K562 (cell line): ENCODE measurements at regions not wholly inside any gene's neighbourhood (a gene's known extent, or its start where the extent isn't known, plus 50 kb on each side); places are given as distances from the start of the nearest gene placed in this dataset.

ENCODE experiments used
- ATAC-seq: fragments of 200-7000 bp; cut with Tn5 transposase; 3 replicates; pipeline ENCODE4 v1.9.1; 2020; ENCODE audit warnings: moderate library complexity
- BruUV-seq: library from RNA; stranded (reverse); fragments of 400-500 nt; replicated peaks from 2 replicates; lab custom pipeline; 2021; lab: Mats Ljungman, UMichigan
- CTCF ChIA-PET: fragments of 300-600 bp; formaldehyde crosslinking; extraction: SDS; loops from one replicate; lab custom pipeline; 2021; ENCODE audit warnings: low intra/inter-chr PET ratio; lab: Yijun Ruan, JAX
- POLR2A ChIA-PET: fragments of 300-600, 350-650 bp; sonication (Branson Sonifier 250); formaldehyde crosslinking; extraction: SDS; loops from one replicate; lab custom pipeline; 2021; ENCODE audit warnings: antibody characterized with exemption, inconsistent platforms; lab: Yijun Ruan, JAX
- DNase-seq, 4 experiments: peaks; one replicate each; pipeline versions ENCODE4 v3.0.0 to v3.0.0-alpha.2; 2011 to 2018; ENCODE audit warnings: low spot score in 3 of 4, mixed read lengths in 3 of 4; ENCODE audit errors: extremely low read depth in 1 of 4
- FAIRE-seq: peaks from 2 replicates; lab custom pipeline; 2011; peaks lifted over from hg19 to GRCh38; lab: Jason Lieb, UNC
- H2AFZ ChIP-seq: 2 replicates; pipeline ENCODE4 v1.6.0; 2011; ENCODE audit warnings: low read depth, low read length, control low read depth, inconsistent platforms
- H3K27ac ChIP-seq: fragments of 200-600 bp; 3 replicates; pipeline ENCODE4 v1.8.0; 2011; ENCODE audit warnings: low read depth, mild to moderate bottlenecking, control low read depth, inconsistent platforms, low read length, moderate library complexity, mixed read lengths; ENCODE audit errors: extremely low read depth
- H3K27me3 ChIP-seq, 2 experiments: fragments of 300-600 bp in 1 of 2; 2 replicates in 1 of 2; 3 replicates in 1 of 2; pipeline versions ENCODE4 v1.6.0 to v1.8.0; 2011; ENCODE audit warnings: inconsistent platforms in 2 of 2, low read length in 2 of 2, mild to moderate bottlenecking in 1 of 2, mixed read lengths in 1 of 2, moderate library complexity in 1 of 2; ENCODE audit not compliant: control insufficient read depth in 2 of 2, insufficient read depth in 2 of 2
- H3K36me3 ChIP-seq: fragments of 300-600 bp; 3 replicates; pipeline ENCODE4 v1.8.0; 2011; ENCODE audit warnings: mild to moderate bottlenecking, low read length, inconsistent platforms; ENCODE audit not compliant: control insufficient read depth, insufficient read depth
- H3K4me1 ChIP-seq, 2 experiments: fragments of 200-600 bp in 1 of 2; replicated peaks in 1 of 2; 2 replicates in 1 of 2; 3 replicates in 1 of 2; pipeline versions ENCODE4 v1.5.1 to v1.8.0; 2011; ENCODE audit warnings: inconsistent platforms in 2 of 2, low read length in 2 of 2, mild to moderate bottlenecking in 1 of 2, mixed read lengths in 1 of 2, moderate library complexity in 1 of 2; ENCODE audit not compliant: control insufficient read depth in 2 of 2, insufficient read depth in 2 of 2
- H3K4me2 ChIP-seq: 2 replicates; pipeline ENCODE4 v1.6.1; 2011; ENCODE audit warnings: low read length, control low read depth, inconsistent platforms, mixed read lengths; ENCODE audit not compliant: insufficient read depth
- H3K4me3 ChIP-seq: fragments of 200-600 bp; sonication (generic), shearing (Covaris generic); 2 replicates; pipeline ENCODE4 v1.5.1; 2016; ENCODE audit warnings: control low read depth, inconsistent platforms
- H3K79me2 ChIP-seq: fragments of 200-600 bp; 3 replicates; pipeline ENCODE4 v1.8.0; 2011; ENCODE audit warnings: low read length, inconsistent platforms; ENCODE audit not compliant: control insufficient read depth, insufficient read depth
- H3K9ac ChIP-seq, 2 experiments: 2 replicates each; pipeline versions ENCODE4 v1.6.0 to v1.6.1; 2011; ENCODE audit warnings: low read depth in 2 of 2, low read length in 2 of 2, control low read depth in 1 of 2, inconsistent platforms in 1 of 2, mild to moderate bottlenecking in 1 of 2, mixed read lengths in 1 of 2; ENCODE audit not compliant: insufficient read depth in 1 of 2
- H3K9me1 ChIP-seq: one replicate; pipeline ENCODE4 v1.6.0; 2011; ENCODE audit warnings: inconsistent platforms, mild to moderate bottlenecking, low read length, moderate library complexity; ENCODE audit not compliant: control insufficient read depth, insufficient read depth
- H3K9me3 ChIP-seq: replicated peaks from 2 replicates; pipeline ENCODE4 v1.5.1; 2011; ENCODE audit warnings: low read depth, low read length, inconsistent platforms; ENCODE audit not compliant: control insufficient read depth, insufficient read depth
- H4K20me1 ChIP-seq: replicated peaks from 2 replicates; pipeline ENCODE4 v1.6.1; 2011; ENCODE audit warnings: low read length, inconsistent platforms, mixed read lengths; ENCODE audit not compliant: control insufficient read depth, insufficient read depth
- CUX1 ChIP-seq: fragments of 200-800 bp; sonication (Bioruptor generic); IDR thresholded peaks from 2 replicates; pipeline ENCODE4 v1.6.1; 2016; ENCODE audit warnings: missing genetic modification characterization, missing compliant biosample characterization
- FUS ChIP-seq: fragments of 200-400 bp; formaldehyde crosslinking; optimal IDR thresholded peaks from 2 replicates; pipeline ENCODE3; 2017; ENCODE audit warnings: low read depth, low read length
- MIER1 ChIP-seq: fragments of 450-650 bp; IDR thresholded peaks from 2 replicates; pipeline ENCODE4 v1.6.1; 2016; ENCODE audit warnings: antibody characterized with exemption, mild to moderate bottlenecking, low read depth
- NEUROD1 ChIP-seq: fragments of 150-350 bp; IDR thresholded peaks from 2 replicates; pipeline ENCODE4 v1.6.1; 2014; ENCODE audit warnings: borderline replicate concordance, low read length, low read depth; ENCODE audit not compliant: partially characterized antibody
- NR1H2 ChIP-seq: sonication (generic); formaldehyde crosslinking; IDR thresholded peaks from 2 replicates; pipeline ENCODE4 v1.4.0; 2020; ENCODE audit warnings: mild to moderate bottlenecking, missing genetic modification reagents
- SIX5 ChIP-seq, 2 experiments: IDR thresholded peaks; 2 replicates each; pipeline ENCODE4 v1.6.1; 2011; ENCODE audit warnings: low read length in 2 of 2, borderline replicate concordance in 1 of 2, low read depth in 1 of 2, mild to moderate bottlenecking in 1 of 2, moderate library complexity in 1 of 2; ENCODE audit not compliant: insufficient read depth in 1 of 2
- SRSF3 ChIP-seq: fragments of 200-400 bp; formaldehyde crosslinking; IDR thresholded peaks from 2 replicates; pipeline ENCODE4 v1.6.1; 2016; ENCODE audit warnings: mild to moderate bottlenecking, low read length, moderate library complexity; ENCODE audit not compliant: insufficient read depth
- ZBTB5 ChIP-seq: fragments of 450-650 bp; IDR thresholded peaks from 2 replicates; pipeline ENCODE4 v1.6.1; 2017; ENCODE audit warnings: antibody characterized with exemption
- ZNF274 ChIP-seq: IDR thresholded peaks from 2 replicates; pipeline ENCODE4 v1.6.1; 2011; ENCODE audit warnings: low read depth, mild to moderate bottlenecking, low read length, moderate library complexity, borderline replicate concordance
- ZNF408 ChIP-seq: fragments of 250-450 bp; sonication (Bioruptor Pico); IDR thresholded peaks from 2 replicates; pipeline ENCODE4 v1.4.0; 2020; ENCODE audit warnings: low read depth, mild to moderate bottlenecking, moderate library complexity
- ZNF79 ChIP-seq: fragments of 250-450 bp; sonication (Bioruptor Pico); IDR thresholded peaks from 2 replicates; pipeline ENCODE4 v1.4.0; 2020; ENCODE audit warnings: low read depth, mild to moderate bottlenecking, moderate library complexity
- WGBS: fragments of 100-300 bp; shearing (Covaris generic); methylation state at CpG from one replicate; pipeline ENCODE4 v1.1.6; 2016; ENCODE audit warnings: low coverage, mixed read lengths; ENCODE audit not compliant: insufficient coverage; ENCODE audit errors: missing lambda C conversion rate; 5-methylcytosine and 5-hydroxymethylcytosine counted together
- in situ Hi-C: fragments of 300-500 bp; cut with MboI; formaldehyde crosslinking; loops from 4 replicates; pipeline ENCODE4 v1.15.0; 2018; ENCODE audit warnings: inconsistent platforms, mixed read lengths
- intact Hi-C: fragments of 100-400 bp; cut with micrococcal nuclease; formaldehyde crosslinking; loops from 2 replicates; pipeline ENCODE4 v1.14.2; 2022
- TF ChIP-seq, protein P1 (sequence below): sonication (generic); formaldehyde crosslinking; IDR thresholded peaks from 2 replicates; pipeline ENCODE4 v1.8.0; 2022; ENCODE audit warnings: mild to moderate bottlenecking, missing genetic modification reagents

GRCh38 chr14:80310938-80311750 is 99.8 kb upstream of the DIO2 start:
- H3K9ac ChIP-seq: no peak overlapping the region
- 2% methylated on average over 5 of the region's 5 CpGs for WGBS
- in situ Hi-C loops: no loop called here
- no peaks in the 10 kb centered on the region for H3K9me3 ChIP-seq
- intact Hi-C loops: no loop called here
- H3K4me2 ChIP-seq: no peak overlapping the region
- DNase-seq (no peak), ATAC-seq (no peak), FAIRE-seq (no peak)
- H2AFZ ChIP-seq: no peak overlapping the region
- no peak overlapping the region for H3K4me3 ChIP-seq
- no peak overlapping the region for H3K27ac ChIP-seq
- no peak for TF ChIP-seq ZNF408 (CRISPR knock-in tag)
- TF ChIP-seq, protein P1, sequence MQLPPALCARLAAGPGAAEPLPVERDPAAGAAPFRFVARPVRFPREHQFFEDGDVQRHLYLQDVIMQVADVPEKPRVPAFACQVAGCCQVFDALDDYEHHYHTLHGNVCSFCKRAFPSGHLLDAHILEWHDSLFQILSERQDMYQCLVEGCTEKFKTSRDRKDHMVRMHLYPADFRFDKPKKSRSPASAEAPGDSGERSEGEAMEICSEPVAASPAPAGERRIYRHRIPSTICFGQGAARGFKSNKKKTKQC (CRISPR knock-in tag): no peak
- no peak for TF ChIP-seq NR1H2 (CRISPR knock-in tag)
- no peak for TF ChIP-seq SRSF3
- TF ChIP-seq NEUROD1: no peak
- no peak for TF ChIP-seq FUS
- TF ChIP-seq ZBTB5: no peak
- no peak for TF ChIP-seq MIER1
- no peak for TF ChIP-seq ZNF274
- TF ChIP-seq CUX1: no peak
- TF ChIP-seq ZNF79 (CRISPR knock-in tag): no peak
- TF ChIP-seq SIX5 (IDR thresholded peaks at IDR 0.05; ENCODE audit: borderline replicate concordance in 1 of 2, insufficient read depth in 1 of 2, low read depth in 1 of 2, low read length in 2 of 2): no peak
- H3K79me2 ChIP-seq: no peaks in the 10 kb centered on the region
- no peaks in the 10 kb centered on the region for H3K36me3 ChIP-seq
- no peaks in the 10 kb centered on the region for H3K4me1 ChIP-seq
- H3K27me3 ChIP-seq: no peaks in the 10 kb centered on the region
- POLR2A ChIA-PET: no interaction called here
- no peaks in the 10 kb centered on the region for H4K20me1 ChIP-seq
- H3K9me1 ChIP-seq: no peaks in the 10 kb centered on the region
- BruUV-seq: no TSS peak
- CTCF ChIA-PET: no interaction called here
